PFSK-1 (cell line): ENCODE measurements at regions not wholly inside any gene's neighbourhood (a gene's known extent, or its start where the extent isn't known, plus 50 kb on each side); places are given as distances from the start of the nearest gene placed in this dataset.

Experiments used
- POLR2AphosphoS5 ChIP-seq: IDR thresholded peaks from 2 replicates; pipeline ENCODE4 v1.6.1; 2012; ENCODE audit warnings: low read depth, mild to moderate bottlenecking, control low read depth, low read length, moderate library complexity
- REST ChIP-seq, 2 experiments: IDR thresholded peaks; 2 replicates each; pipeline versions ENCODE4 v1.6.1 to v1.8.0; 2011 to 2012; ENCODE audit warnings: low read depth in 2 of 2, low read length in 2 of 2, control low read depth in 1 of 2, inconsistent platforms in 1 of 2, mild to moderate bottlenecking in 1 of 2, moderate library complexity in 1 of 2; ENCODE audit not compliant: insufficient read depth in 1 of 2
- SIN3A ChIP-seq: IDR thresholded peaks from 2 replicates; pipeline ENCODE4 v1.6.1; 2012; ENCODE audit warnings: mild to moderate bottlenecking, low read length, moderate library complexity, borderline replicate concordance; ENCODE audit not compliant: insufficient read depth

- TF ChIP-seq REST (IDR thresholded peaks at IDR 0.05; ENCODE audit: insufficient read depth in 1 of 2, low read depth in 2 of 2, low read length in 2 of 2) (no peak), SIN3A (no peak), POLR2AphosphoS5 (no peak)
Observed at GRCh38 chr7:115300231-115300870, 378.5 kb downstream of the MDFIC start.
